Left ventricle myocardium superior (tissue), 1 donor: ENCODE measurements at regions not wholly inside any gene's neighbourhood (a gene's known extent, or its start where the extent isn't known, plus 50 kb on each side); places are given as distances from the start of the nearest gene placed in this dataset.
"Not testable (repeated sequence)": the region's sequence is repeated elsewhere in the genome, so short reads cannot be mapped to it uniquely, and the experiment has no call there.

Experiments
- ATAC-seq: fragments of 200-7000 bp; cut with Tn5 transposase; one replicate; pipeline ENCODE4 v1.9.1; 2020; ENCODE audit warnings: mild to moderate bottlenecking, moderate library complexity
- DNase-seq: peaks from one replicate; pipeline ENCODE4 v3.0.0-alpha.2; 2020
- intact Hi-C: fragments of 100-400 bp; cut with micrococcal nuclease; formaldehyde crosslinking; loops from one replicate; pipeline ENCODE4 v1.11.0; 2022
- donor health status: DM: no; HTN: yes; CAD: no; lungs with severe emphysema.

GRCh38 chr7:32722837-32723236 is 168.7 kb downstream of the KBTBD2 start:
- DNase-seq, ATAC-seq, intact Hi-C loops: not testable (repeated sequence)

GRCh38 chr7:32694182-32694581 is 197.4 kb downstream of the KBTBD2 start:
- intact Hi-C loops = no loop called here
- ATAC-seq (no peak), DNase-seq (no peak)

- peak; percentile 90 for ATAC-seq
- peak; percentile 61 for DNase-seq
- intact Hi-C loops = not testable (repeated sequence)
Observed at GRCh38 chr7:32691965-32692815, 196.9 kb downstream of the AVL9 start.

- ATAC-seq, intact Hi-C loops, DNase-seq: not testable (repeated sequence)
Observed at GRCh38 chr7:32688092-32688491, 192.8 kb downstream of the AVL9 start.

- ATAC-seq (no peak), DNase-seq (no peak)
- intact Hi-C loops = no loop called here
Observed at GRCh38 chr7:32681174-32681518, 185.9 kb downstream of the AVL9 start.

- intact Hi-C loops = no loop called here
- no peak for DNase-seq
Observed at GRCh38 chr7:32680259-32681173, 185.2 kb downstream of the AVL9 start.

GRCh38 chr7:32679192-32679591 is 183.9 kb downstream of the AVL9 start:
- DNase-seq (no peak), ATAC-seq (no peak)
- intact Hi-C loops = no loop called here

More at GRCh38 chr7:32680259-32681173, 185.2 kb downstream of the AVL9 start:
- no peak for ATAC-seq

- no peak for ATAC-seq
- intact Hi-C loops = no loop called here
- DNase-seq = no peak
Observed at GRCh38 chr7:32677593-32677992, 182.3 kb downstream of the AVL9 start.

GRCh38 chr7:32676249-32676941 is 181.1 kb downstream of the AVL9 start:
- DNase-seq = no peak
- intact Hi-C loops = no loop called here
- ATAC-seq = no peak

- intact Hi-C loops = no loop called here
- DNase-seq (no peak), ATAC-seq (no peak)
Observed at GRCh38 chr7:32673275-32673983, 178.1 kb downstream of the AVL9 start.

- peak; percentile 52 for ATAC-seq
- intact Hi-C loops = no loop called here
- DNase-seq = no peak
Observed at GRCh38 chr7:32670110-32671025, 175.1 kb downstream of the AVL9 start.

GRCh38 chr7:32669173-32669870 is 174.0 kb downstream of the AVL9 start:
- peak; percentile 41 for DNase-seq
- intact Hi-C loops = not testable (repeated sequence)
- peak; percentile 68 for ATAC-seq

- DNase-seq, intact Hi-C loops: not testable (repeated sequence)
- peak; percentile 14 for ATAC-seq
Observed at GRCh38 chr7:32668387-32669097, 173.3 kb downstream of the AVL9 start.

- intact Hi-C loops, DNase-seq, ATAC-seq: not testable (repeated sequence)
Observed at GRCh38 chr7:32667586-32667985, 172.3 kb downstream of the AVL9 start.

- peak; percentile 79 for ATAC-seq
- DNase-seq, intact Hi-C loops: not testable (repeated sequence)
Observed at GRCh38 chr7:32663805-32664211, 168.5 kb downstream of the AVL9 start.

- DNase-seq, intact Hi-C loops: not testable (repeated sequence)
- peak; percentile 73 for ATAC-seq
Observed at GRCh38 chr7:32662509-32662908, 167.2 kb downstream of the AVL9 start.

- ATAC-seq (peak; percentile 17), DNase-seq (no peak)
Observed at GRCh38 chr7:32661929-32662328, 166.6 kb downstream of the AVL9 start.

More at GRCh38 chr7:32661929-32662328, 166.6 kb downstream of the AVL9 start:
- intact Hi-C loops = no loop called here
